ENCODE measurements at regions not wholly inside any gene's neighbourhood (a gene's known extent, or its start where the extent isn't known, plus 50 kb on each side); places are given as distances from the start of the nearest gene placed in this dataset.

- no peaks in the 10 kb centered on the region for H3K36me3 Mint-ChIP-seq (ENCODE audit: low read depth)
- H3K79me2 ChIP-seq (replicated peaks; ENCODE audit: insufficient read depth): no peaks in the 10 kb centered on the region
- TF ChIP-seq JUNB (IDR thresholded peaks at IDR 0.05; ENCODE audit: unreplicated experiment) (no peak), ZNF114 (CRISPR knock-in tag; IDR thresholded peaks at IDR 0.05) (no peak), CREB1 (CRISPR knock-in tag; IDR thresholded peaks at IDR 0.05; ENCODE audit: low read depth) (no peak)
These were observed 76.8 kb upstream of the GATA2 start for GRCh38 chr3:128569756-128570155.

GRCh38 chr3:128568602-128569490 lies 75.8 kb upstream of the GATA2 start:
- H3K27me3 Mint-ChIP-seq (ENCODE audit: insufficient read depth, low read depth, poor library complexity): peaks cover 11% of the 10 kb centered on the region
- no peaks in the 10 kb centered on the region for H3K9me3 Mint-ChIP-seq
- Histone ChIP-seq H3K4me2 (peak overlapping the region; percentile 4; the same call in 1 of the 2 replicates), H2AFZ (no peak overlapping the region), H3K4me3 (no peak overlapping the region), H3K79me2 (replicated peaks; ENCODE audit: insufficient read depth) (no peaks in the 10 kb centered on the region), H3F3A (replicated peaks; ENCODE audit: low read depth) (peaks cover 4% of the 10 kb centered on the region; the same call in 1 of the 2 replicates), H3K4me1 (ENCODE audit: insufficient read depth) (peaks cover 21% of the 10 kb centered on the region; the same call in 1 of the 2 replicates), H3K36me3 (ENCODE audit: insufficient read depth) (no peaks in the 10 kb centered on the region), H3K27me3 (ENCODE audit: insufficient read depth) (no peaks in the 10 kb centered on the region), H3K27ac (ENCODE audit: low read depth) (peak overlapping the region; percentile 42), H3K9me2 (ENCODE audit: insufficient read depth) (no peaks in the 10 kb centered on the region), H4K20me1 (replicated peaks; ENCODE audit: insufficient read depth) (no peaks in the 10 kb centered on the region)
- peaks cover 16% of the 10 kb centered on the region for H3K4me1 Mint-ChIP-seq
- DNase-seq (ENCODE audit: low spot score) (peak; percentile 85), ATAC-seq (peak; percentile 37)
- no peaks in the 10 kb centered on the region for H3K36me3 Mint-ChIP-seq (ENCODE audit: low read depth)
- TF ChIP-seq ZNF114 (CRISPR knock-in tag; IDR thresholded peaks at IDR 0.05) (no peak), REST (IDR thresholded peaks at IDR 0.05; ENCODE audit: unreplicated experiment) (no peak), EZH2phosphoT487 (IDR thresholded peaks at IDR 0.05; ENCODE audit: unreplicated experiment) (no peak), EZH2 (IDR thresholded peaks at IDR 0.05; ENCODE audit: low read depth, unreplicated experiment) (no peak), JUNB (IDR thresholded peaks at IDR 0.05; ENCODE audit: unreplicated experiment) (no peak), NANOG (IDR thresholded peaks at IDR 0.05; ENCODE audit: borderline replicate concordance) (peak; percentile 81), ETS1 (IDR thresholded peaks at IDR 0.05) (no peak), STAT1 (IDR thresholded peaks at IDR 0.05; ENCODE audit: unreplicated experiment) (no peak), CREB1 (CRISPR knock-in tag; IDR thresholded peaks at IDR 0.05; ENCODE audit: low read depth) (peak; percentile 56), CTCF (conservative IDR thresholded peaks at IDR 0.05; ENCODE audit: low read depth in 2 of 2) (no peak), POLR2AphosphoS5 (IDR thresholded peaks at IDR 0.05; ENCODE audit: low read depth) (no peak)
- H3K4me3 Mint-ChIP-seq: no peak overlapping the region; the same call in 2 of the 3 replicates
- peak overlapping the region; percentile 85 for H3K27ac Mint-ChIP-seq

More at GRCh38 chr3:128569756-128570155, 76.8 kb upstream of the GATA2 start:
- no peak; the same call in 2 of the 3 replicates for ATAC-seq
- H3K27ac Mint-ChIP-seq: no peak overlapping the region
- H3K9me2 ChIP-seq (ENCODE audit: insufficient read depth): no peaks in the 10 kb centered on the region
- no peak overlapping the region for H3K27ac ChIP-seq (ENCODE audit: low read depth)
- peaks cover 15% of the 10 kb centered on the region for H3K27me3 Mint-ChIP-seq (ENCODE audit: insufficient read depth, low read depth, poor library complexity)
- no peaks in the 10 kb centered on the region for H3K9me3 Mint-ChIP-seq
- no peaks in the 10 kb centered on the region for H3K27me3 ChIP-seq (ENCODE audit: insufficient read depth)
- no peak overlapping the region for H2AFZ ChIP-seq
- peaks cover 21% of the 10 kb centered on the region; the same call in 1 of the 2 replicates for H3K4me1 ChIP-seq (ENCODE audit: insufficient read depth)
- no peaks in the 10 kb centered on the region for H4K20me1 ChIP-seq (replicated peaks; ENCODE audit: insufficient read depth)
- no peak for DNase-seq (ENCODE audit: low spot score)
- no peak overlapping the region for H3K4me2 ChIP-seq
- peaks cover 4% of the 10 kb centered on the region; the same call in 1 of the 2 replicates for H3F3A ChIP-seq (replicated peaks; ENCODE audit: low read depth)
- no peak overlapping the region for H3K4me3 ChIP-seq
- H3K36me3 ChIP-seq (ENCODE audit: insufficient read depth): no peaks in the 10 kb centered on the region
- peaks cover 16% of the 10 kb centered on the region for H3K4me1 Mint-ChIP-seq
- H3K4me3 Mint-ChIP-seq: no peak overlapping the region

All from GM23338 (cell line).